Omental fat pad (tissue), 3 donors: ENCODE measurements at regions not wholly inside any gene's neighbourhood (a gene's known extent, or its start where the extent isn't known, plus 50 kb on each side); places are given as distances from the start of the nearest gene placed in this dataset.
"Not testable (repeated sequence)": the region's sequence is repeated elsewhere in the genome, so short reads cannot be mapped to it uniquely, and the experiment has no call there.

Source experiments
- ATAC-seq: fragments of 150-250 bp; one replicate; pipeline ENCODE4 v1.9.1; 2016; ENCODE audit warnings: mild to moderate bottlenecking, moderate library complexity; ENCODE audit not compliant: low FRiP score
- DNase-seq: peaks from one replicate; pipeline ENCODE4 v3.0.0-alpha.2; 2019; ENCODE audit warnings: low spot score
- TF ChIP-seq, protein P1 (sequence below), 3 donors: fragments of 450-650 bp; IDR thresholded peaks; one replicate each; pipeline ENCODE4 v1.5.1; 2016 to 2017; ENCODE audit warnings: antibody characterized with exemption in 3 of 3, mild to moderate bottlenecking in 3 of 3, moderate library complexity in 2 of 3

DNA sequence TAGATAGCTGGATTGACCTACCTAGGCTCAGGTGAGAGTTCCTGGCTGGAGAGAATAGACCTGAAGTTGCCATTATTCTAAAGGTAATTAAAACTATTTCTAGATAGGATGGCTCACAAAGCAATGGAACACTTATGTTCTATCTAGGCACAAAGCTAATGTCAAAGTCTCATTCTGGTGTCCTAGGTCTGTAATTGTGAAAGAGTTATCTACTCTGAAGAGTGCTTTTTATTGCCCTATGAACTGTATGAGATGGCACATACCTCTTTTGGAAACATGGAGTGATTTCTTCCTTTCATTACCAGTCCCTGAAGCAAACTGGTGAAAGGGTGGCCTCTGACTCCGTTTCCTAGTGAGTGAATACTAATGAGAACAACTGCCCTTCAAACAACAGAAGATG, 80.3 kb downstream of the MTNR1B start:
- no peak for DNase-seq
- no peak for ATAC-seq
- TF ChIP-seq, protein P1, sequence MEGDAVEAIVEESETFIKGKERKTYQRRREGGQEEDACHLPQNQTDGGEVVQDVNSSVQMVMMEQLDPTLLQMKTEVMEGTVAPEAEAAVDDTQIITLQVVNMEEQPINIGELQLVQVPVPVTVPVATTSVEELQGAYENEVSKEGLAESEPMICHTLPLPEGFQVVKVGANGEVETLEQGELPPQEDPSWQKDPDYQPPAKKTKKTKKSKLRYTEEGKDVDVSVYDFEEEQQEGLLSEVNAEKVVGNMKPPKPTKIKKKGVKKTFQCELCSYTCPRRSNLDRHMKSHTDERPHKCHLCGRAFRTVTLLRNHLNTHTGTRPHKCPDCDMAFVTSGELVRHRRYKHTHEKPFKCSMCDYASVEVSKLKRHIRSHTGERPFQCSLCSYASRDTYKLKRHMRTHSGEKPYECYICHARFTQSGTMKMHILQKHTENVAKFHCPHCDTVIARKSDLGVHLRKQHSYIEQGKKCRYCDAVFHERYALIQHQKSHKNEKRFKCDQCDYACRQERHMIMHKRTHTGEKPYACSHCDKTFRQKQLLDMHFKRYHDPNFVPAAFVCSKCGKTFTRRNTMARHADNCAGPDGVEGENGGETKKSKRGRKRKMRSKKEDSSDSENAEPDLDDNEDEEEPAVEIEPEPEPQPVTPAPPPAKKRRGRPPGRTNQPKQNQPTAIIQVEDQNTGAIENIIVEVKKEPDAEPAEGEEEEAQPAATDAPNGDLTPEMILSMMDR (IDR thresholded peaks at IDR 0.05), result no peak

DNA sequence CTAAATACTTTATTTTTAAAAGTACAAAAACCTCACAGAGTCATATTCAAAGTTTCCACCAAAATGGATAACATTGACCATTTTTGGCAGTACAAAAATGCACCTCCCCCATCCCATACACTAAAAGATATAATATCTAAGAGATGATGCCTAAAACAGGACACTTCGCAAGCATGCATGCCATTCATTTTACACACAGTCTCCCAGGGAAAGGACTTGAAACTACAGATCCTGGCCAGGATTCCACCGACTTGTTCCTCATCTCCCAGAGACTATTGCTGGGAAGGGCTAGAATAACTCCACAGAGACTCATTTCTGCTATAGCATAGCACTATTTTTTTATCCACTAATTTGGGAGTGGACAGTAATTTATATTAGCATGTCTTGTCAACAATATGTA, 81.7 kb downstream of the MTNR1B start:
- no peak for ATAC-seq
- TF ChIP-seq, protein P1 (IDR thresholded peaks at IDR 0.05), result no peak
- DNase-seq, result no peak

DNA sequence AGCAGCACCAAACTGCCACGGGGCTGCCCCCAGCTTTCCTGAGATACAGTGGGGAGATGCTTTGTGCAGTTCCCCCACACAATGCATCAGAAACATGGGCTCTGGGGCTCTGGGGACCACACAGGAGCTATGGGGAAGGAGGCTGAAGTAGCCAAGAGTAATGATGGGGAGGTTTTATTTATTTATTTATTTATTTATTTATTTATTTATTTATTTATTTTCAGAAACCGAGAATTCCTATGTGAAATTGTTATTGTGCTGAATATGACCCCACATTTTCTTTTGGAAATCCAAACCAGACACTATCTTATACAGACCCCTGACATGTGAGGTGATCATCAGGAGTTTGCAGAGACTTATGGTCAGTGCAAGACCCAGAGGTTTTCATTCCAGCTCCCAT, 84.4 kb downstream of the MTNR1B start:
- DNase-seq, result no peak
- TF ChIP-seq, protein P1 (IDR thresholded peaks at IDR 0.05), result no peak

DNA sequence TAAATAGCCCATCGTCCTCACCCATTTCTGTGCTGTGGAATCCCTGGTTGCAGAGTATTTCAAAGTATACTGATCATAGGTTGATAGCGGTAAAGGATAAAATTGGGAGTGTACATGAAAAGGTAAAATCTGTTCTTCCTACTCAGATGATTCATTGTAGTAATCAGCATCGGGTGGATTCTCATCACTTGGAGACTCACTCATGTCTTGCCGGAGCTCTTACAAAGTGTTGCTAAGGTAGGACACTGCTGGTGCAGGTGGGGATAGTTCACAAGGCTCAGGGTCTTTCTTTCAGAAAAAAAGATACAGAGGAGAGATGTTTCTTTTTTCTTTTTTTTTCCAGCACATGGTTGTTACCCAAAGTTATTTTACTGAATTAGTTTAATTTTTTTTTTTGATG, 84.8 kb downstream of the MTNR1B start:
- ATAC-seq (no peak), DNase-seq (no peak)
- TF ChIP-seq, protein P1 (IDR thresholded peaks at IDR 0.05), result no peak

More for the DNA sequence above, 84.4 kb downstream of the MTNR1B start:
- ATAC-seq, result no peak

DNA sequence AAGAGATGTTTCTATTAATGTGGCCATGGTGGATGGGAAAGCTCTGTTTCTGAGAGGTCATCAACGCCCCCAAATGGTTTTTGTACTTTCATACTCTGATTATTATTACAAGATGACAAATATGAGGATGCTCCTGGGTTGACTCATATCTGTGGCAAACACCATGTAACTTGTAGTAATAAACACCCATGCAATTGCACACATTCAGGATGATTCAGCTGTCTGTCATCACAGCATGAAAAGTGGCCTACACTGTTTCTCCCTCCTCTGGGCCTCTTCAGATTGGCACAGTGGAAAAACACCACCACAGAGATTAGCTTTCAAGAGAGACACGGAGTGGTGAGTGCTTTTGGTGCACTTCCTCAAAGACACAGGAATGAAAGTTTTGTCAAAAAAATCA, 85.4 kb downstream of the MTNR1B start:
- TF ChIP-seq, protein P1 (IDR thresholded peaks at IDR 0.05), result no peak
- DNase-seq (no peak), ATAC-seq (no peak)

DNA sequence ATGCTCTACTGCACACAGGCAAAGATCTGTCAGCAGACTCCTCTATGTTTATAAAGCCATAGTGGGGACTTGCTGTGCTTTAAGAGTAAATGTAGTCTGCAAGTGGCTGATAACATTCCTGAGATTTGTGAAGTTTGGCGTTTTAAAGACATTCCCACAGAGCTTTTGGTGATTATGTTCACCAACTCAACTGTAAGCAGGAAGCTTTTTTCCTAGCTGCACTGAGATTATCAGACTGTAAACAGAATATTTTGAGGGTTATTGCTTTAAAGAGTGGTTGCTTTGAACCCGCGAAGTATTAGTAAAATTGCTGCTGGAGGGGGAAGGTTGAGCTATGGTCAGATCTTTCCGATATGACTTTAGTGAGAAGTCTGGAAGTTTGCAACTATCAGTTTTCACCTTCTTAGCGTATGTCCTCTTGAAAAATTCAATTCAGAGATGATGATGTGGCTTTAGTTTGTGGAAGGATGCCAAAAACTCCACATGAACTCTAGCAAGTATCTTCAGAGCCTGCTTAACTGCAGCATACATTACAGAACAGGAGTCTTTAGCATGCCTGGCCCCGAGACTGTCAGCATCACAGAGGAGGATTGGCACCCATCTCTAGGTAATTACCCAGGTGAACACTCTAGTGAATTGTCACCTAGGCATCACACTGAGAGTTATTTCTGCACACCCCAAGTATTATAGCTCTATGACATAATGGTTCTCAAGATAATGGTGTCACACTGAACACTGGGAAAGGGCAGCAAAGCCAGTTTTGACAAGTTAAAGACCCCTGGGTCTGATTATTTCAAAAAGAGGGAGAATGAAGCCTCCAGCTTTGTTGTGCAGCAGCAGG, 89.9 kb downstream of the MTNR1B start:
- no peak for DNase-seq
- ATAC-seq, result no peak
- TF ChIP-seq, protein P1 (IDR thresholded peaks at IDR 0.05), result no peak

DNA sequence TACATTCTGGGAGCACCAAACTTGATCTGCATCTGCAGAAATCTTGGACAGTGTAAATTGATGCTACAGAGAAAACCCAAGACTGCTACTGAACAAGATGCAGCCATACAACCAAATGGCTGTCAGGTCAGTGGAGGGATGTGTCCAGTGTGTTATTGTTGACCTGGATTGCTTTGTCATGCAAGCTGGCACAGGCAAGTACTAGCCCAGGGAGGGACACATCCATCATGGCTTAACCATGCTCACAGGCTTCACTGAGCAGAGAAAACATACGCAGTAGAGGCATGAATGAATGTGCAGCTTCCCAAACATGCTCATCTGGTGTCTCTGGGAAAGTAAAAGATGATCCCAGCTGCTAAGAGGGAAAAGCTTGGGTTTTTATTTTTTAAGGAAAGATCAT, 93.6 kb downstream of the MTNR1B start:
- TF ChIP-seq, protein P1 (IDR thresholded peaks at IDR 0.05), result no peak
- DNase-seq (no peak), ATAC-seq (no peak)

DNA sequence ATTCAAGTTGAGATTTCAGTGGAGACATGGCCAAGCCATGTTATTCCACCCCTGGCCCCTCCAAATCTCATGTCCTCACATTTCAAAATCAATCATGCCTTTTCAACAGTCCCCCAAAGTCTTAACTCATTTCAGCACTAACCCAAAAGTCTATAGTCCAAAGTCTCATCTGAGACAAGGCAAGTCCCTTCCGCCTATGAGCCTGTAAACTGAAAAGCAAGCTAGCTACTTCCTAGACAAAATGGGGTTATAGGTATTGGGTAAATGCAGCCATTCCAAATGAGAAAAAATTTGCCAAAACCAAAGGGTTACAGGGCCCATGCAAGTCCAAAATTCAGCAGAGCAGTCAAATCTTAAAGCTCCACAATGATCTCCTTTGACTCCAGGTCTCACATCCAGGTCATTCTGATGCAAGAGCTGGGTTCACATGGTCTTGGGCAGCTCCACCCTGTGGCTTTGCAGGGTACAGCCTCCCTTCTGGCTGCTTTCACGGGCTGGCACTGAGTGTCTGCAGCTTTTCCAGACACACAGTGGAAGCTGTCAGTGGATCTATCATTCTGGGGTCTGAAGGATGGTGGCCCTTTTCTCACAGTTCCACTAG, 95.7 kb downstream of the MTNR1B start:
- ATAC-seq, DNase-seq: not testable (repeated sequence)
